Stomach (tissue), 8 donors: ENCODE measurements at regions not wholly inside any gene's neighbourhood (a gene's known extent, or its start where the extent isn't known, plus 50 kb on each side); places are given as distances from the start of the nearest gene placed in this dataset.

Source experiments
- DNase-seq, 2 donors: peaks; one replicate each; pipeline versions ENCODE4 v3.0.0 to v3.0.0-alpha.2; 2013 to 2019
- H3K27ac ChIP-seq, 5 donors: fragments of 200-600 bp in 4 of 5; sonication (generic) in 4 of 5; one replicate each; pipeline ENCODE4 v1.5.1; 2013 to 2019; ENCODE audit warnings: mild to moderate bottlenecking in 1 of 5, moderate library complexity in 1 of 5
- H3K27me3 ChIP-seq, 3 donors: fragments of 200-600 bp; sonication (generic); one replicate each; pipeline ENCODE4 v1.5.1; 2017 to 2019; ENCODE audit warnings: mixed run types in 1 of 3
- H3K36me3 ChIP-seq, 4 donors: fragments of 200-600 bp; sonication (generic); 1 replicate in 3 of 4; 2 replicates in 1 of 4; pipeline ENCODE4 v1.5.1; 2016 to 2019
- H3K4me1 ChIP-seq, 4 donors: fragments of 200-600 bp; sonication (generic); one replicate each; pipeline ENCODE4 v1.5.1; 2016 to 2019
- H3K4me3 ChIP-seq, 4 donors: fragments of 200-600 bp; sonication (generic) in 3 of 4; one replicate each; pipeline ENCODE4 v1.5.1; 2016 to 2019; ENCODE audit warnings: mild to moderate bottlenecking in 1 of 4
- H3K9me3 ChIP-seq, 4 donors: fragments of 200-600 bp; sonication (generic); one replicate each; pipeline ENCODE4 v1.5.1; 2016 to 2019
- CTCF ChIP-seq, 7 experiments: fragments of 450-650 bp in 4 of 7; fragments of 200-600 bp in 3 of 7; sonication (generic) in 3 of 7; IDR thresholded peaks; one replicate each; pipeline ENCODE4 v1.5.1; 2016 to 2019; ENCODE audit warnings: antibody characterized with exemption in 7 of 7, control low read depth in 2 of 7, mild to moderate bottlenecking in 1 of 7
- EP300 ChIP-seq: sonication (generic); formaldehyde crosslinking; IDR thresholded peaks from one replicate; pipeline ENCODE4 v1.6.1; 2017; ENCODE audit warnings: antibody characterized with exemption
- POLR2A ChIP-seq, 4 donors: fragments of 450-650 bp; IDR thresholded peaks; one replicate each; pipeline ENCODE4 v1.6.1; 2016; ENCODE audit warnings: antibody characterized with exemption in 4 of 4, control low read depth in 2 of 4, mild to moderate bottlenecking in 1 of 4, moderate library complexity in 1 of 4
- POLR2AphosphoS5 ChIP-seq, 3 donors: sonication (generic); formaldehyde crosslinking; IDR thresholded peaks; one replicate each; pipeline ENCODE4 v1.6.1; 2016; ENCODE audit warnings: antibody characterized with exemption in 3 of 3
- WGBS, 5 donors: extraction: QIAGEN DNeasy Blood & Tissue Kit in 3 of 5; methylation state at CpG; one replicate each; pipeline versions ENCODE4 v1.1.5 to v1.1.7; 2013 to 2018; 5-methylcytosine and 5-hydroxymethylcytosine counted together
- intact Hi-C: fragments of 100-400 bp; cut with DNase I; formaldehyde crosslinking; loops from one replicate; pipeline ENCODE4 v1.15.1; 2023; ENCODE audit warnings: low total_unique reads
- donor health status: healthy with polysubstance abuse.
- donor health status: Bipolar disorder and iron deficiency.
- donor health status: healthy.

DNA sequence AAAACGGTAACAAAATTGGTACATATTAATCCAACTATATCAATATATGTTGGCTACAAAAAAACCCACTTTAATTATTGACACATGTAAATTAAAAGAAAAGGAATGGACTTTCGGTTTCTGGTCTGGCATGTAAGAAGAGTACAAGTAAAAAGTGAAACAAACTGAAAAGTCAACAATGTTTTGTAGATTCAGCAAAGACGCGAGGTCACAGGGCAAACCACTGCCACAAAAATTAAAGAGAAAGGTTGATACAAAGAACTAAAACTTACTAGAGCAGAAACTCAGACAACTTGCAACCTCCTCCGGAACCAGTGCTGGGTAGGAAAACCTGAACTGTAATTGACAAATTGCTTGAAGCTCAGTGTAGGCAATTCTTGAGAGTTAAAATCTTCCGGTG, 110.6 kb upstream of the ARPP21 start:
- H3K9me3 ChIP-seq, result no peaks in the 10 kb centered on the region
- H3K27me3 ChIP-seq, result no peaks in the 10 kb centered on the region
- peak; percentile 53 to 78 for DNase-seq
- TF ChIP-seq EP300 (no peak), POLR2AphosphoS5 (IDR thresholded peaks at IDR 0.05) (no peak), CTCF (IDR thresholded peaks at IDR 0.05) (no peak), POLR2A (IDR thresholded peaks at IDR 0.05) (no peak)
- peak overlapping the region in 2 of 4 donors; percentile 20 to 25 for H3K4me3 ChIP-seq
- peaks cover 0 to 5% (median 0%) of the 10 kb centered on the region in 4 donors for H3K4me1 ChIP-seq
- intact Hi-C loops, result no loop called here
- H3K27ac ChIP-seq, result no peak overlapping the region
- 30 to 62% (median 46%) methylated on average over 6 of the region's 6 CpGs for WGBS, 5 donors
- no peaks in the 10 kb centered on the region for H3K36me3 ChIP-seq

DNA sequence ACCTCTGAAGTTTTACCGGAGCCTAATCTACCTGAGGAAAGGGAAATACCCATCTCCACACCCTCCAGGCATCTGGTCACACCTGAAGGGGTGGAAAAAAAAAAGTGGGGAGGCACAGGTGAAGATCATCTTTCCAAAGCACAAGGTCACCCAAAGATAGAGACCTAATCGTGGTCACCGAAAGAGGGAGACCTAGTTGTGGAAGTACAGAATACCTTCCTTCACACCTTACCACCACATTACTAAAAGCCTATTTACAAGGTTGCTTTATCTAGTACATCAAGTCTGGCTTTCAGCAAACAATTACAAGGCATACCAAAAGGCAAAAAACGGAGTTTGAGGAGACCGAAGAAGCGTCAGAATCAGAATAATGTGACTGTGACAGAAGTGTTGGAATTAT, 110.0 kb upstream of the ARPP21 start:
- intact Hi-C loops, result no loop called here
- Histone ChIP-seq H3K4me1 (peaks cover 0 to 5% (median 0%) of the 10 kb centered on the region in 4 donors), H3K9me3 (no peaks in the 10 kb centered on the region), H3K27me3 (no peaks in the 10 kb centered on the region), H3K36me3 (no peaks in the 10 kb centered on the region), H3K4me3 (peak overlapping the region in 2 of 4 donors; percentile 20 to 25), H3K27ac (no peak overlapping the region)
- WGBS, 5 donors, result 68 to 88% (median 78%) methylated on average over 6 of the region's 6 CpGs
- DNase-seq, result no peak
- TF ChIP-seq CTCF (IDR thresholded peaks at IDR 0.05) (no peak), EP300 (no peak), POLR2AphosphoS5 (IDR thresholded peaks at IDR 0.05) (no peak), POLR2A (IDR thresholded peaks at IDR 0.05) (no peak)

DNA sequence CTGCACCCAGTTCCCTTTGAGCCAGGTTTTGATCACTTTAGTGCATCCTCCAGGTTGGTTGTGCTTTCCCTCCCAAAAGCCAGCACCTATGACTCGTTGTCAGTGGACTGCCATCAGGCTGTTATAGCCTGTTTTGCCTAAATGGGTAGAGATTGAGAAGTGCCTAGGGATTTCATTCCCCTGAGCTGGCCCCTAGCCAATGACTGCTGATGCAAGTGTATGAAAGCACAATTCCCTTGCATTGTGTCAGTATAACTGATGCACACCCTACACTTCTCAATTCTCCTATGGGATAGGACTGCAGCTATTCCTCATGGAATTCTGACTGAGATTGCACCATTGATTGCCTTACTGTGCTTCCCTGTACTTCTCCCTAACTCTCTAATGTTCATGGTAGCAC, 102.1 kb upstream of the ARPP21 start:
- 52 to 81% (median 71%) methylated on average over 1 of the region's 1 CpG for WGBS, 5 donors
- H3K27me3 ChIP-seq, result no peaks in the 10 kb centered on the region
- TF ChIP-seq POLR2AphosphoS5 (IDR thresholded peaks at IDR 0.05) (no peak), POLR2A (IDR thresholded peaks at IDR 0.05) (no peak), CTCF (IDR thresholded peaks at IDR 0.05) (no peak), EP300 (no peak)
- H3K4me1 ChIP-seq, result no peaks in the 10 kb centered on the region
- H3K27ac ChIP-seq, result no peak overlapping the region
- H3K9me3 ChIP-seq, result no peaks in the 10 kb centered on the region
- H3K36me3 ChIP-seq, result no peaks in the 10 kb centered on the region
- intact Hi-C loops, result no loop called here
- DNase-seq, result no peak
- H3K4me3 ChIP-seq, result no peak overlapping the region

GRCh38 chr3:35544976-35545375, 94.3 kb upstream of the ARPP21 start:
- H3K27ac ChIP-seq, result no peak overlapping the region
- no peak for TF ChIP-seq EP300
- no peak for TF ChIP-seq POLR2AphosphoS5 (IDR thresholded peaks at IDR 0.05)
- TF ChIP-seq POLR2A (IDR thresholded peaks at IDR 0.05), result no peak
- no peak for TF ChIP-seq CTCF (IDR thresholded peaks at IDR 0.05)
- WGBS, 5 donors, result 25 to 39% (median 28%) methylated on average over 1 of the region's 1 CpG

More at GRCh38 chr3:35544976-35545375, 94.3 kb upstream of the ARPP21 start:
- H3K4me3 ChIP-seq, result no peak overlapping the region
- no peaks in the 10 kb centered on the region for H3K27me3 ChIP-seq
- H3K9me3 ChIP-seq, result no peaks in the 10 kb centered on the region
- no peaks in the 10 kb centered on the region for H3K36me3 ChIP-seq
- intact Hi-C loops, result no loop called here
- no peaks in the 10 kb centered on the region for H3K4me1 ChIP-seq
- DNase-seq, result no peak
